ENCODE measurements at regions not wholly inside any gene's neighbourhood (a gene's known extent, or its start where the extent isn't known, plus 50 kb on each side); places are given as distances from the start of the nearest gene placed in this dataset.

GRCh38 chr10:53749439-53749838 lies 976.9 kb upstream of the MBL2 start:
- no peak for ATAC-seq (ENCODE audit: low read depth)
- intact Hi-C loops (cut with micrococcal nuclease) = no loop called here
- Mint-ChIP-seq H3K27me3 (no peaks in the 10 kb centered on the region), H3K4me3 (no peak overlapping the region), H3K27ac (no peak overlapping the region), H3K4me1 (no peaks in the 10 kb centered on the region), H3K36me3 (ENCODE audit: low read depth) (no peaks in the 10 kb centered on the region), H3K9me3 (peaks cover 5% of the 10 kb centered on the region)
- no peak for TF ChIP-seq CTCF (IDR thresholded peaks at IDR 0.05)
- POLR2A ChIA-PET = no interaction called here
- no peak for DNase-seq
- CTCF ChIA-PET = no interaction called here

GRCh38 chr10:53748319-53748718 lies 975.7 kb upstream of the MBL2 start:
- intact Hi-C loops (cut with micrococcal nuclease) = no loop called here
- no peaks in the 10 kb centered on the region for H3K4me1 Mint-ChIP-seq
- ChIA-PET POLR2A (no interaction called here), CTCF (no interaction called here)
- DNase-seq (no peak), ATAC-seq (ENCODE audit: low read depth) (no peak)
- H3K4me3 Mint-ChIP-seq = no peak overlapping the region
- peaks cover 10% of the 10 kb centered on the region for H3K9me3 Mint-ChIP-seq
- no peak overlapping the region for H3K27ac Mint-ChIP-seq
- H3K27me3 Mint-ChIP-seq = no peaks in the 10 kb centered on the region
- no peak for TF ChIP-seq CTCF (IDR thresholded peaks at IDR 0.05)
- no peaks in the 10 kb centered on the region for H3K36me3 Mint-ChIP-seq (ENCODE audit: low read depth)

GRCh38 chr10:53744746-53745145 lies 972.2 kb upstream of the MBL2 start:
- H3K27ac Mint-ChIP-seq = no peak overlapping the region
- H3K9me3 Mint-ChIP-seq = peaks cover 10% of the 10 kb centered on the region
- ATAC-seq (ENCODE audit: low read depth) (no peak), DNase-seq (no peak)
- ChIA-PET CTCF (no interaction called here), POLR2A (no interaction called here)
- no peaks in the 10 kb centered on the region for H3K4me1 Mint-ChIP-seq
- TF ChIP-seq CTCF (IDR thresholded peaks at IDR 0.05) = no peak
- H3K36me3 Mint-ChIP-seq (ENCODE audit: low read depth) = no peaks in the 10 kb centered on the region
- H3K27me3 Mint-ChIP-seq = no peaks in the 10 kb centered on the region
- H3K4me3 Mint-ChIP-seq = no peak overlapping the region
- intact Hi-C loops (cut with micrococcal nuclease) = no loop called here

GRCh38 chr10:53744176-53744575 lies 971.6 kb upstream of the MBL2 start:
- Mint-ChIP-seq H3K4me3 (no peak overlapping the region), H3K36me3 (ENCODE audit: low read depth) (no peaks in the 10 kb centered on the region), H3K4me1 (no peaks in the 10 kb centered on the region), H3K9me3 (peaks cover 7% of the 10 kb centered on the region), H3K27ac (no peak overlapping the region), H3K27me3 (no peaks in the 10 kb centered on the region)
- TF ChIP-seq CTCF (IDR thresholded peaks at IDR 0.05) = no peak
- POLR2A ChIA-PET = no interaction called here
- intact Hi-C loops (cut with micrococcal nuclease) = no loop called here
- CTCF ChIA-PET = no interaction called here
- ATAC-seq (ENCODE audit: low read depth) = no peak
- no peak for DNase-seq

GRCh38 chr10:53737132-53737531 lies 964.5 kb upstream of the MBL2 start:
- POLR2A ChIA-PET = no interaction called here
- no peaks in the 10 kb centered on the region for H3K36me3 Mint-ChIP-seq (ENCODE audit: low read depth)
- ATAC-seq (ENCODE audit: low read depth) (no peak), DNase-seq (no peak)
- TF ChIP-seq CTCF (IDR thresholded peaks at IDR 0.05) = no peak
- peaks cover 5% of the 10 kb centered on the region for H3K9me3 Mint-ChIP-seq
- intact Hi-C loops (cut with micrococcal nuclease) = no loop called here
- CTCF ChIA-PET = no interaction called here
- no peak overlapping the region for H3K4me3 Mint-ChIP-seq
- no peaks in the 10 kb centered on the region for H3K27me3 Mint-ChIP-seq
- H3K4me1 Mint-ChIP-seq = no peaks in the 10 kb centered on the region
- no peak overlapping the region for H3K27ac Mint-ChIP-seq

Data from activated B cell treated with CpG ODN at 0.5 μM for 24 hours (primary cell).